Prostate gland (tissue), 2 donors: ENCODE measurements at regions not wholly inside any gene's neighbourhood (a gene's known extent, or its start where the extent isn't known, plus 50 kb on each side); places are given as distances from the start of the nearest gene placed in this dataset.

ENCODE experiments used
- DNase-seq: peaks from one replicate; pipeline ENCODE4 v3.0.0-alpha.2; 2019; ENCODE audit warnings: low spot score
- H3K27ac ChIP-seq, 2 donors: fragments of 200-600 bp; sonication (generic); 2 replicates each; pipeline ENCODE4 v1.5.1; 2017 to 2019
- H3K27me3 ChIP-seq: fragments of 200-600 bp; sonication (generic); replicated peaks from 2 replicates; pipeline ENCODE4 v1.5.1; 2019; ENCODE audit not compliant: insufficient read depth
- H3K36me3 ChIP-seq, 2 donors: fragments of 200-600 bp; sonication (generic); 1 replicate in 1 of 2; 2 replicates in 1 of 2; pipeline versions ENCODE4 v1.5.1 to v1.8.1; 2017 to 2019
- H3K4me1 ChIP-seq: fragments of 200-600 bp; sonication (generic); replicated peaks from 2 replicates; pipeline ENCODE4 v1.5.1; 2019
- H3K4me3 ChIP-seq, 2 donors: fragments of 200-600 bp; sonication (generic); 2 replicates each; pipeline ENCODE4 v1.5.1; 2017 to 2019
- H3K9me3 ChIP-seq: fragments of 200-600 bp; sonication (generic); 2 replicates; pipeline ENCODE4 v1.5.1; 2017
- CTCF ChIP-seq, 4 experiments: fragments of 200-600 bp in 2 of 4; fragments of 450-650 bp in 2 of 4; sonication (generic) in 2 of 4; IDR thresholded peaks; 1 replicate in 3 of 4; 2 replicates in 1 of 4; pipeline ENCODE4 v1.5.1; 2016 to 2019; ENCODE audit warnings: antibody characterized with exemption in 4 of 4, mild to moderate bottlenecking in 2 of 4, moderate library complexity in 2 of 4
- POLR2A ChIP-seq: fragments of 450-650 bp; IDR thresholded peaks from one replicate; pipeline ENCODE4 v1.6.1; 2016; ENCODE audit warnings: antibody characterized with exemption, mild to moderate bottlenecking
- POLR2AphosphoS5 ChIP-seq: sonication (generic); formaldehyde crosslinking; IDR thresholded peaks from one replicate; pipeline ENCODE4 v1.6.1; 2017; ENCODE audit warnings: antibody characterized with exemption
- WGBS: methylation state at CpG from one replicate; pipeline ENCODE4 v1.1.5; 2018; 5-methylcytosine and 5-hydroxymethylcytosine counted together
- intact Hi-C: fragments of 100-400 bp; cut with DNase I; formaldehyde crosslinking; loops from one replicate; pipeline ENCODE4 v1.14.2; 2022

DNA sequence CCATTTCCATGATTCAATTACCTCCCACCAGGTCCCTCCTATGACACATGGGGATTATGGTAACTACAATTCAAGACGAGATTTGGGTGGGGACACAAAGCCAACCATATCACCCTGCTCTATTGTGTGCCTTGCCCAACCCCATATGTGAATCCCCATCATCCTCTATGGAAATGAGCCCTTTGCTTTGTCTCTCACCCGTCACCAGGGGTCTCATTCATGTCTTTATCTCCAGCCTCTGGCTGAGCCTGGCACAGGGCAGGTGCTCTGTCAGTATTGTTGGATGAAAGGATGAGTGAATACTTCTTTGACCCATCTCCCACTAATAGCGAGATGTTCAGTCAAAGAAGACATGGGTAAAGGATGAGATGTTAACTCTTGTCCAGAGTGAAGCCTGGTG, 116.6 kb upstream of the LGALSL start:
- TF ChIP-seq POLR2AphosphoS5 (no peak), POLR2A (no peak), CTCF (IDR thresholded peaks at IDR 0.05) (no peak)
- Histone ChIP-seq H3K27me3 (no peaks in the 10 kb centered on the region), H3K27ac (peak overlapping the region in 1 of 2 donors; percentile 14), H3K4me1 (no peaks in the 10 kb centered on the region), H3K4me3 (no peak overlapping the region), H3K36me3 (no peaks in the 10 kb centered on the region), H3K9me3 (no peaks in the 10 kb centered on the region)
- WGBS: 95% methylated on average over 3 of the region's 3 CpGs
- intact Hi-C loops: no loop called here
- DNase-seq: no peak

GRCh38 chr2:64338108-64338507, 115.9 kb upstream of the LGALSL start:
- TF ChIP-seq CTCF (IDR thresholded peaks at IDR 0.05): no peak
- TF ChIP-seq POLR2AphosphoS5: no peak
- no peak for TF ChIP-seq POLR2A
- WGBS: 51% methylated on average over 4 of the region's 4 CpGs
- Histone ChIP-seq H3K4me1 (no peaks in the 10 kb centered on the region), H3K27ac (peak overlapping the region in 1 of 2 donors; percentile 14), H3K4me3 (no peak overlapping the region), H3K27me3 (no peaks in the 10 kb centered on the region), H3K9me3 (no peaks in the 10 kb centered on the region), H3K36me3 (no peaks in the 10 kb centered on the region)
- intact Hi-C loops: no loop called here
- no peak for DNase-seq

DNA sequence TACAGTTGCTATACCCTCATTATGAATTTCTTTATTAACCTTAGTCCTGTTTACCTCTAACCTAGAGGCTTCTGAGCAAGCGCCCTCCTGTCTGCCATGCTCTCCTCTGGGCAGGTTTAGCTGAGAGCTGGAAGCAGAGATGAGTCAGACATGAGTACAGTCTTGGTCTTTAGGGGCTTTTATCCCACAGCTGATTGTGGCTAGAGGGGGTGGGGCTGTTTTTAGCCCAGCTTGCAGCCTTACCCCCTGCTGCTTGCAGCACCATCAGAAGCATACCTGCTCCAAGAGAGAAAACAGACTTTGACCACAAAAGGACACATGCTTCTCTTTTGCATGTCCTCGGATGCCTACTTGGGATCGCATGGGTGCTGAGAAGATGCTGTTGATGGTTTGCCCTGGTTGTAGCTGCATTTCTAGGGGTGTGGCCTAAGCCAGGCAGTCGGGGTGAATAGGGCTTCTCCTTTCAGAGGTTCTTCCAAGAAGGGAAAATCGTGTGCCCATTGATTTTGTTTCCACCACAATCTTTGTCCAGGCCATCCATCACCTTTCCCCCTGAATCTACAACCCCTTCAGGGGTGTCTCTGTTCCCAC, 115.0 kb upstream of the LGALSL start:
- intact Hi-C loops: no loop called here
- WGBS: 90% methylated on average over 5 of the region's 5 CpGs
- DNase-seq: no peak
- TF ChIP-seq POLR2A (no peak), POLR2AphosphoS5 (no peak), CTCF (IDR thresholded peaks at IDR 0.05) (no peak)
- H3K4me3 ChIP-seq: no peak overlapping the region
- no peaks in the 10 kb centered on the region for H3K9me3 ChIP-seq
- no peaks in the 10 kb centered on the region for H3K36me3 ChIP-seq
- H3K27me3 ChIP-seq: no peaks in the 10 kb centered on the region
- no peaks in the 10 kb centered on the region for H3K4me1 ChIP-seq
- H3K27ac ChIP-seq: no peak overlapping the region

DNA sequence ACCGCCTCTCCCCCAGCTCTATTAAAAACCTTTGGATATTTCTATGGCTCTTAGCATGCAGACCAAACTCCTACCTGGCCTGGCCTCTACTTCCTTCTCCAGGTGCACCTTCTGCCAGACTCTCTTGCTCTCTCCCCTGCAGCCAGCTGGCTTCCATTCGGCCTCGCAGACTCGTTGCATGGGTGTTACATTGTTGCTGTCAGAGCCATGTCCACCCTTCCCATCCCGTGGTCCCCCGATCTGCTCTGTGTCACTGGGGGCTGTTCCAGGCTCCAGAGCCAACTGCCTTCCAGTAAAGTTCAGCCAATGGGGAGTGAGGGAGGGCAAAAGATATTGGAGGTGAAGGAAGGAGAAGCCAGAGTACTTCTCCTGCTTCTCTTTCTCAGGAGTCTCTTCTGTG, 112.5 kb upstream of the LGALSL start:
- H3K9me3 ChIP-seq: no peaks in the 10 kb centered on the region
- no peak for DNase-seq
- no peaks in the 10 kb centered on the region for H3K36me3 ChIP-seq
- H3K27me3 ChIP-seq: no peaks in the 10 kb centered on the region
- TF ChIP-seq CTCF (IDR thresholded peaks at IDR 0.05) (no peak), POLR2AphosphoS5 (no peak), POLR2A (no peak)
- intact Hi-C loops: no loop called here
- 83% methylated on average over 6 of the region's 6 CpGs for WGBS
- no peak overlapping the region for H3K4me3 ChIP-seq
- H3K4me1 ChIP-seq: no peaks in the 10 kb centered on the region
- H3K27ac ChIP-seq: no peak overlapping the region

DNA sequence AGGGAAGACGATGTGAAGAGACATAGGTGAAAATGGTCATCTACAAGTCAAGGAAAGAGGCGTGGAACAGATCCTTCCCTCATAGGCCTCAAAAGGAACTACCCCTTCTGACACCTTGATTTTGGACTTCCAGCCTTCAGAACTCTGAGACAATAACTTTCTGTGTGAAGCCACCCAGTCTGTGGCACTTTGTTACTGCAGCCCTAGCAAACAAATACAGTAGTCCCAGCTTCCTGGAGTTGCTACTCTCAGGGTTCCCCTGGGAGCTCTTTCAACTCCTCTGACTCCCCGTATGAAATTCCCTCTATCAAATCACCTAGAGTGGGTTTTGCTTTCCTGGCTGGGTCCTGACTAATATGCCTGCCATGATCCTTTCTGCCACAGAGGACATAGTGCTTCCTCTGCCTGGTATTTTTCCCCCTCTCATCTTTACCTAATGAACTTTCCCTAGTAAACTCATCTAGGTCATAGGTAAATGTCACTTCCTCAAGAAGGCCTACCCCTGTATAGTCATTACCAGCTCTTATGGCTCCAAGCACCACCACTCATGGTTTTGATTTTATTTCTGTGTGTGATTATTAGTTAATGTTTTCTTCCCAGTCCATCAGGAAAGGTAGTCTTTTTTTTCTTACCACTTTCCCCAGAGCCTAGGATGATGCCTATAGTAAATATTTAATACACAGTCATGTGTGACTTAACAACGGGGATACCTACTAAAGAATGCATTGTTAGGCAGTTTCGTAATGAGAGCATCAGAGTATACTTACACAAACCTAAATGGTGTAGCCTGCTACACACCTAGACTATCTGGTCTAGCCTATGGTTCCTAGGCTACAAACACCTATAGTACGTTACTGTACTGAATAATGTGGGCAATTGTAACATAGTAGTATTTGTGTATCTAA, 111.5 kb upstream of the LGALSL start:
- Histone ChIP-seq H3K4me3 (no peak overlapping the region), H3K27ac (no peak overlapping the region), H3K9me3 (no peaks in the 10 kb centered on the region), H3K4me1 (no peaks in the 10 kb centered on the region), H3K27me3 (no peaks in the 10 kb centered on the region), H3K36me3 (no peaks in the 10 kb centered on the region)
- intact Hi-C loops: no loop called here
- WGBS: 85% methylated on average over 6 of the region's 6 CpGs
- no peak for DNase-seq
- TF ChIP-seq CTCF (IDR thresholded peaks at IDR 0.05): no peak
- no peak for TF ChIP-seq POLR2A
- no peak for TF ChIP-seq POLR2AphosphoS5
